DND-41 (cell line): ENCODE measurements at regions not wholly inside any gene's neighbourhood (a gene's known extent, or its start where the extent isn't known, plus 50 kb on each side); places are given as distances from the start of the nearest gene placed in this dataset.
"Not testable (repeated sequence)": the region's sequence is repeated elsewhere in the genome, so short reads cannot be mapped to it uniquely, and the experiment has no call there.

ENCODE experiments used
- ATAC-seq: fragments of 200-7000 bp; cut with Tn5 transposase; 3 replicates; pipeline ENCODE4 v1.9.1; 2021; ENCODE audit warnings: low read depth; ENCODE audit not compliant: insufficient read depth
- DNase-seq: peaks from one replicate; pipeline ENCODE4 v3.0.0-alpha.2; 2020
- H2AFZ ChIP-seq: 2 replicates; pipeline ENCODE4 v1.6.0; 2012; ENCODE audit warnings: low read depth, low read length
- H3K27ac ChIP-seq: 2 replicates; pipeline ENCODE4 v1.5.1; 2012; ENCODE audit warnings: low read length, inconsistent platforms
- H3K27me3 ChIP-seq: fragments of 200-600 bp; sonication (generic); 2 replicates; pipeline ENCODE4 v1.6.0; 2012; ENCODE audit warnings: low read length, mild to moderate bottlenecking, inconsistent platforms; ENCODE audit not compliant: insufficient read depth, poor library complexity
- H3K36me3 ChIP-seq: 2 replicates; pipeline ENCODE4 v1.5.1; 2012; ENCODE audit warnings: low read length, inconsistent platforms; ENCODE audit not compliant: insufficient read depth
- H3K4me1 ChIP-seq: 2 replicates; pipeline ENCODE4 v1.5.1; 2012; ENCODE audit warnings: mild to moderate bottlenecking, low read length; ENCODE audit not compliant: insufficient read depth
- H3K4me2 ChIP-seq: 2 replicates; pipeline ENCODE4 v1.6.0; 2012; ENCODE audit warnings: mild to moderate bottlenecking, moderate library complexity, low read length, inconsistent platforms; ENCODE audit not compliant: insufficient read depth
- H3K4me3 ChIP-seq, 2 experiments: fragments of 200-600 bp in 1 of 2; shearing (Covaris generic) in 1 of 2; 2 replicates each; pipeline ENCODE4 v1.5.1; 2012 to 2016; ENCODE audit warnings: inconsistent platforms in 2 of 2, low read length in 2 of 2, mild to moderate bottlenecking in 2 of 2, low read depth in 1 of 2, moderate library complexity in 1 of 2
- H3K79me2 ChIP-seq: 2 replicates; pipeline ENCODE4 v1.6.0; 2012; ENCODE audit warnings: low read length, inconsistent platforms; ENCODE audit not compliant: insufficient read depth
- H3K9ac ChIP-seq: 2 replicates; pipeline ENCODE4 v1.6.0; 2012; ENCODE audit warnings: low read depth, mild to moderate bottlenecking, inconsistent platforms, low read length, moderate library complexity
- H3K9me3 ChIP-seq: 2 replicates; pipeline ENCODE4 v1.5.1; 2012; ENCODE audit warnings: low read length, moderate library complexity, mild to moderate bottlenecking, inconsistent platforms; ENCODE audit not compliant: insufficient read depth, severe bottlenecking
- H4K20me1 ChIP-seq: 2 replicates; pipeline ENCODE4 v1.6.0; 2012; ENCODE audit warnings: low read length; ENCODE audit not compliant: insufficient read depth
- CTCF ChIP-seq: IDR thresholded peaks from 2 replicates; pipeline ENCODE4 v1.5.1; 2012; ENCODE audit warnings: borderline replicate concordance, low read length, moderate library complexity, mild to moderate bottlenecking; ENCODE audit not compliant: poor library complexity, severe bottlenecking; ENCODE audit errors: extremely low read depth
- EZH2 ChIP-seq: IDR thresholded peaks from 3 replicates; pipeline ENCODE4 v1.6.1; 2012; ENCODE audit warnings: borderline replicate concordance, low read depth, mild to moderate bottlenecking, moderate library complexity, low read length, inconsistent platforms; ENCODE audit not compliant: severe bottlenecking

DNA sequence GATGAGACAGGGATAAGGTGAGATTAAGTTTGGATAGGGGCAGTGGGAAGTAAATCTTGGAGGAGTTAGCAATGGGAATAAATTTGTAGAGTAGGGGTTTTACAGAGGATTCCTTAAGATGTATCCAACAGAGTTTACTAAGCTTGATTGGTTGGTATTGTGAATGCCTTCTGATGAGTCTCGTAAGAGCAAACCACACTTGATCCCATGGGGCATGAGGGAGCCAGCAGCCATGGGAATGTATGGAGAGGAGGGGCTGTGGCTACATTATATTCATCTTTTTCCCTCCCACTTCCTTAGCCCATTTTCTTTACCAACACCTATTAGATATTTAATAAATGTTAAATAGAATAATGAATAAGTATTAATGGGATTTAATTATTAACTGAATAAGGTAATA, 126.6 kb upstream of the NDST3 start:
- no peak for TF ChIP-seq CTCF
- TF ChIP-seq EZH2, result no peak
- DNase-seq, result no peak
- Histone ChIP-seq H4K20me1 (no peaks in the 10 kb centered on the region), H3K4me3 (no peak overlapping the region), H3K36me3 (no peaks in the 10 kb centered on the region), H3K9ac (no peak overlapping the region), H3K9me3 (no peaks in the 10 kb centered on the region), H2AFZ (no peak overlapping the region), H3K4me2 (no peak overlapping the region), H3K27me3 (no peaks in the 10 kb centered on the region), H3K27ac (no peak overlapping the region), H3K79me2 (no peaks in the 10 kb centered on the region), H3K4me1 (peaks cover 5% of the 10 kb centered on the region; the same call in 1 of the 2 replicates)
- ATAC-seq, result no peak

DNA sequence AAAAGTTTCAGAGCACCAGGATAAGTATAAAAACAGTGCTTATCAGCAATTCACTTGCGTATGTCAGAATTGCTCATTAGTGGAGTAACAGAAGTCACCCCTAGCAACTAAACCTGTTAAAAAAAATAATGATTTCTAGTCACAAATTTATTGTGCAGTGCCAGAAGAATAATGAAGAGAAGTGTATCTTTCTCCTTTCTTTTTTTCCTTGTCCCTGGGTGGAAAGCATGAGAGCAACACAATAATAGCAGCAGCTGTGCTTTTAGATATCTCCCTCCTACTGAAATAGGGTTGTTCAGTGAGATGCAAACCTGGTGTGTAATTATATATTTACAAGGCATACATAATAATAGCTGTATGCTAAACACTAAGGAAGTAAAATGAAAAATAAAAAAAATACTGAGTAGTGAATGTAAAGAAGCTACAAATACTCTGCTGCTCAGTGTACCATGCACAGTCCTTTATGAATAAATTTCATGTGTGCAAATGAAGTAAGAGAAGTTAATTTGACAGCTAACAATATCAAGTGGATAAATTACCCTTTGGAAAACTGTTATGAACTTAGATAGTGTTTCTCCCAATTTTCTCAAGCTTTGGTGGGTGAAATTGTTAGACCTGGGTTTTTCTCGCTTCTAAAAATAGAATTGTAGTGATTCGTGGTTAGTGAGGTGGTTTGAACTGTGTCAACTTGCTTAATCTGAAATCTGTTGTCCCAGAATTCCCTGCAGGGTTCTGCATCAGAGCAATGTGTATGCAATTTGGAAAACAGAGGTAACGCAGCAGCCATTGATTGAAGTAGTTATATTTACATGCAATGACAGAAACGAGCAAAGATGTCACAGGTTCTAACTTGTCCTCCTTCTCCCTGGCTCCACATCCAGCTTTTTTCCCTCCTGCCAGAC, 125.7 kb upstream of the NDST3 start:
- Histone ChIP-seq H4K20me1 (no peaks in the 10 kb centered on the region), H3K9ac (no peak overlapping the region), H3K79me2 (no peaks in the 10 kb centered on the region), H3K27me3 (no peaks in the 10 kb centered on the region), H2AFZ (no peak overlapping the region), H3K36me3 (no peaks in the 10 kb centered on the region), H3K4me2 (no peak overlapping the region), H3K9me3 (no peaks in the 10 kb centered on the region), H3K4me3 (no peak overlapping the region), H3K4me1 (peaks cover 5% of the 10 kb centered on the region; the same call in 1 of the 2 replicates), H3K27ac (no peak overlapping the region)
- TF ChIP-seq CTCF (no peak), EZH2 (no peak)
- ATAC-seq (peak; percentile 55; the same call in 1 of the 3 replicates), DNase-seq (no peak)

- Histone ChIP-seq H3K36me3 (no peaks in the 10 kb centered on the region), H3K4me2 (no peak overlapping the region), H3K4me1 (no peaks in the 10 kb centered on the region), H4K20me1 (no peaks in the 10 kb centered on the region), H3K9me3 (peaks cover 3% of the 10 kb centered on the region), H2AFZ (no peak overlapping the region), H3K27me3 (no peaks in the 10 kb centered on the region), H3K4me3 (no peak overlapping the region), H3K9ac (no peak overlapping the region), H3K27ac (no peak overlapping the region), H3K79me2 (no peaks in the 10 kb centered on the region)
- no peak for ATAC-seq
- no peak for DNase-seq
- TF ChIP-seq EZH2, result no peak
- no peak for TF ChIP-seq CTCF
These were observed 117.6 kb upstream of the NDST3 start for GRCh38 chr4:117916728-117917127.

GRCh38 chr4:117922311-117922710, 112.0 kb upstream of the NDST3 start:
- H3K4me1 ChIP-seq, H3K9ac ChIP-seq, H3K4me2 ChIP-seq, H3K4me3 ChIP-seq, H3K27me3 ChIP-seq, H3K9me3 ChIP-seq, H2AFZ ChIP-seq, ATAC-seq, H4K20me1 ChIP-seq, DNase-seq, H3K27ac ChIP-seq, H3K79me2 ChIP-seq, H3K36me3 ChIP-seq: not testable (repeated sequence)

DNA sequence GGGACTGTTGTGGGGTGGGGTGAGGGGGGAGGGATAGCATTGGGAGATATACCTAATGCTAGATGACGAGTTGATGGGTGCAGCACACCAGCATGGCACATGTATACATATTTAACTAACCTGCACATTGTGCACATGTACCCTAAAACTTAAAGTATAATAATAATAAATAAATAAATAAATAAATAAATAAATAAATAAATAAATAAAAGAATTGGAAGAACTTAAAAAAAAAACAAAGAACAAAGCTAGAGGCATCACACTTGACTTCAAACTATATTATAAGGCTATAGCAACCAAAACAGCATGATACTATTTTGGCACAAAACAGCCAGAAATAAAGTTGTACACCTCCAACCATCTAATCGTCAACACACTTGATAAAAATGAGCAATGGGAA, 106.5 kb upstream of the NDST3 start:
- not testable (repeated sequence) for H3K9me3 ChIP-seq, ATAC-seq, H3K9ac ChIP-seq, H3K4me3 ChIP-seq, H4K20me1 ChIP-seq, H3K4me2 ChIP-seq, H3K36me3 ChIP-seq, H3K27ac ChIP-seq, H3K79me2 ChIP-seq, H2AFZ ChIP-seq, H3K27me3 ChIP-seq, DNase-seq, H3K4me1 ChIP-seq
